Epithelial cell of prostate (primary cell): ENCODE measurements at regions not wholly inside any gene's neighbourhood (a gene's known extent, or its start where the extent isn't known, plus 50 kb on each side); places are given as distances from the start of the nearest gene placed in this dataset.
A peak's percentile ranks its signal among the peaks of the same experiment; 100 is the strongest.
"Not testable (repeated sequence)": the region's sequence is repeated elsewhere in the genome, so short reads cannot be mapped to it uniquely, and the experiment has no call there.

ENCODE experiments used
- DNase-seq: peaks from one replicate; pipeline ENCODE4 v3.0.0-alpha.2; 2011; ENCODE audit warnings: low read depth, low spot score
- H3K27ac ChIP-seq: fragments of 450-650 bp; 2 replicates; pipeline ENCODE4 v1.5.1; 2017; ENCODE audit warnings: mild to moderate bottlenecking

GRCh38 chr4:69013933-69014332, 62.3 kb upstream of the UGT2A3 start:
- not testable (repeated sequence) for DNase-seq, H3K27ac ChIP-seq

- not testable (repeated sequence) for DNase-seq, H3K27ac ChIP-seq
Observed at GRCh38 chr4:69017986-69018385, 66.4 kb upstream of the UGT2A3 start.

GRCh38 chr4:69019538-69020461, 68.2 kb upstream of the UGT2A3 start:
- not testable (repeated sequence) for DNase-seq, H3K27ac ChIP-seq

- not testable (repeated sequence) for H3K27ac ChIP-seq
Observed at GRCh38 chr4:69020462-69020807, 68.8 kb upstream of the UGT2A3 start.

GRCh38 chr4:69025191-69025998, 70.9 kb upstream of the UGT2B7 start:
- no peak overlapping the region for H3K27ac ChIP-seq
- no peak for DNase-seq

More at GRCh38 chr4:69020462-69020807, 68.8 kb upstream of the UGT2A3 start:
- not testable (repeated sequence) for DNase-seq

- DNase-seq, result no peak
- no peak overlapping the region for H3K27ac ChIP-seq
Observed at GRCh38 chr4:69025999-69026387, 70.3 kb upstream of the UGT2B7 start.

- DNase-seq, result no peak
- H3K27ac ChIP-seq, result no peak overlapping the region
Observed at GRCh38 chr4:69026974-69027373, 69.3 kb upstream of the UGT2B7 start.

GRCh38 chr4:69030326-69030725, 65.9 kb upstream of the UGT2B7 start:
- no peak for DNase-seq
- H3K27ac ChIP-seq, result no peak overlapping the region

GRCh38 chr4:69032847-69033638, 63.2 kb upstream of the UGT2B7 start:
- no peak overlapping the region for H3K27ac ChIP-seq
- peak; percentile 46 for DNase-seq

GRCh38 chr4:69034315-69034740, 61.9 kb upstream of the UGT2B7 start:
- peak overlapping the region; percentile 15 for H3K27ac ChIP-seq
- DNase-seq, result not testable (repeated sequence)

- no peak for DNase-seq
- H3K27ac ChIP-seq, result peak overlapping the region; percentile 0
Observed at GRCh38 chr4:69038582-69038981, 57.7 kb upstream of the UGT2B7 start.

GRCh38 chr4:69039071-69039470, 57.2 kb upstream of the UGT2B7 start:
- no peak for DNase-seq
- peak overlapping the region; percentile 0 for H3K27ac ChIP-seq

GRCh38 chr4:69044247-69044646, 52.0 kb upstream of the UGT2B7 start:
- DNase-seq, result no peak
- no peak overlapping the region for H3K27ac ChIP-seq
